ENCODE measurements at regions not wholly inside any gene's neighbourhood (a gene's known extent, or its start where the extent isn't known, plus 50 kb on each side); places are given as distances from the start of the nearest gene placed in this dataset.

- DNase-seq (ENCODE audit: low read depth in 3 of 3, low spot score in 2 of 3), result no peak
Observed at GRCh38 chr7:49344556-49344955, 420.2 kb downstream of the CDC14C start.

- DNase-seq (ENCODE audit: low read depth in 3 of 3, low spot score in 2 of 3), result no peak
Observed at GRCh38 chr7:49346195-49346899, 422.0 kb downstream of the CDC14C start.

- no peak for DNase-seq (ENCODE audit: low read depth in 3 of 3, low spot score in 2 of 3)
Observed at GRCh38 chr7:49367072-49367471, 406.4 kb upstream of the VWC2 start.

- no peak for DNase-seq (ENCODE audit: low read depth in 3 of 3, low spot score in 2 of 3)
Observed at GRCh38 chr7:49371771-49372170, 401.7 kb upstream of the VWC2 start.

- no peak for DNase-seq (ENCODE audit: low read depth in 3 of 3, low spot score in 2 of 3)
Observed at GRCh38 chr7:49376817-49377375, 396.5 kb upstream of the VWC2 start.

- DNase-seq (ENCODE audit: low read depth in 3 of 3, low spot score in 2 of 3), result no peak
Observed at GRCh38 chr7:49386792-49387191, 386.6 kb upstream of the VWC2 start.

GRCh38 chr7:49389871-49390479, 383.5 kb upstream of the VWC2 start:
- DNase-seq (ENCODE audit: low read depth in 3 of 3, low spot score in 2 of 3), result no peak

- DNase-seq (ENCODE audit: low read depth in 3 of 3, low spot score in 2 of 3), result no peak
Observed at GRCh38 chr7:49396229-49396628, 377.2 kb upstream of the VWC2 start.

GRCh38 chr7:49397750-49398149, 375.7 kb upstream of the VWC2 start:
- no peak for DNase-seq (ENCODE audit: low read depth in 3 of 3, low spot score in 2 of 3)

GRCh38 chr7:49398236-49398635, 375.2 kb upstream of the VWC2 start:
- no peak for DNase-seq (ENCODE audit: low read depth in 3 of 3, low spot score in 2 of 3)

GRCh38 chr7:49398746-49399145, 374.7 kb upstream of the VWC2 start:
- DNase-seq (ENCODE audit: low read depth in 3 of 3, low spot score in 2 of 3), result no peak

GRCh38 chr7:49400891-49401550, 372.4 kb upstream of the VWC2 start:
- no peak for DNase-seq (ENCODE audit: low read depth in 3 of 3, low spot score in 2 of 3)

- DNase-seq (ENCODE audit: low read depth in 3 of 3, low spot score in 2 of 3), result no peak
Observed at GRCh38 chr7:49403844-49404243, 369.6 kb upstream of the VWC2 start.

- no peak for DNase-seq (ENCODE audit: low read depth in 3 of 3, low spot score in 2 of 3)
Observed at GRCh38 chr7:49407205-49407604, 366.2 kb upstream of the VWC2 start.

GRCh38 chr7:49417034-49417433, 356.4 kb upstream of the VWC2 start:
- DNase-seq (ENCODE audit: low read depth in 3 of 3, low spot score in 2 of 3), result no peak

- no peak for DNase-seq (ENCODE audit: low read depth in 3 of 3, low spot score in 2 of 3)
Observed at GRCh38 chr7:49418963-49419362, 354.5 kb upstream of the VWC2 start.

GRCh38 chr7:49422564-49422963, 350.9 kb upstream of the VWC2 start:
- DNase-seq (ENCODE audit: low read depth in 3 of 3, low spot score in 2 of 3), result no peak

GRCh38 chr7:49424109-49424508, 349.3 kb upstream of the VWC2 start:
- no peak for DNase-seq (ENCODE audit: low read depth in 3 of 3, low spot score in 2 of 3)

GRCh38 chr7:49425277-49425818, 348.1 kb upstream of the VWC2 start:
- DNase-seq (ENCODE audit: low read depth in 3 of 3, low spot score in 2 of 3), result no peak

GRCh38 chr7:49432254-49432653, 341.2 kb upstream of the VWC2 start:
- DNase-seq (ENCODE audit: low read depth in 3 of 3, low spot score in 2 of 3), result no peak

- DNase-seq (ENCODE audit: low read depth in 3 of 3, low spot score in 2 of 3), result no peak
Observed at GRCh38 chr7:49433794-49434193, 339.6 kb upstream of the VWC2 start.

- peak in 2 of 3 donors; percentile 23 to 43 for DNase-seq (ENCODE audit: low read depth in 3 of 3, low spot score in 2 of 3)
Observed at GRCh38 chr7:49434846-49435245, 338.6 kb upstream of the VWC2 start.

Data from right renal cortex interstitium (tissue), 3 donors.